Inflammatory macrophage (primary cell): ENCODE measurements at regions not wholly inside any gene's neighbourhood (a gene's known extent, or its start where the extent isn't known, plus 50 kb on each side); places are given as distances from the start of the nearest gene placed in this dataset.
A peak's percentile ranks its signal among the peaks of the same experiment; 100 is the strongest.

ENCODE experiments used
- DNase-seq, 2 donors: peaks; one replicate each; pipeline ENCODE4 v3.0.0-alpha.2; 2020 to 2022

DNA sequence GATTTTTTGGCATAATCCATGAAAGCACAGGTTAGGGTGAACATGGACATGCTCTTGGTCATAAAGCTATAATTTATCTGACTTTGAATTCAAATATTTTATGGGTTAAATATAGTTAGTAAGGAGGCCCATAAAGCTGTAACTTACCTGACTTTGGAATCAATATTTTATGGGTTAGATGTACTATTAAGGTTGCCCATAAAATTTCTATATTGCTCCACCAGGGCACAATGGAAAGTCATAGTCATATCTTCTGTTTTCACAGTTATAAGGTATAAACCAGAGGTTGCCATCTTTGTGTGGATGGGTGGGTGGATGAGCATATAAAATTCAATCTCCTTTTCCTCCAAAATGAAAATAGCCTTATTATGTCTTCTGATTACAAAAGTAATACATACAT lies 120.5 kb upstream of the ADAMTSL1 start:
- DNase-seq, result no peak

DNA sequence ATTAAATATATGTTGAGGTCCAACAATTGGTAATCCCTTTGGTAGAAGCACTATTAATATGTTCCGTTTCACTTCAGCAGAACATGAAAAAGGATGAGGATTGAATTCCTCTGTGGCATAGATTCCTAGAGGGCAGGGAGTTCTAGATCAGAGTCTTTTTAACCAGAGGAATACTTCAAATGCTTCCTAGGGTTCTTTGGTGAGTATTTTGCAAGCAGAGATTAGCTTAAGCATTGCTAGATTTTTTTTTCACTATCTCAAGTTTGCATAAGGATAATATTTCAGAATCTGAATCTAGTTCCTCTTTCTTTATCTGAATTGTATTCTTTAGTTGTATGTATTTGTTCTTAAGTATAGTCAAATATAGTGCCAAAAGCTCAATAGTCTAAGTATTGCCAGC lies 116.6 kb upstream of the ADAMTSL1 start:
- DNase-seq, result no peak

GRCh38 chr9:18358325-18358724 lies 115.6 kb upstream of the ADAMTSL1 start:
- DNase-seq, result no peak

DNA sequence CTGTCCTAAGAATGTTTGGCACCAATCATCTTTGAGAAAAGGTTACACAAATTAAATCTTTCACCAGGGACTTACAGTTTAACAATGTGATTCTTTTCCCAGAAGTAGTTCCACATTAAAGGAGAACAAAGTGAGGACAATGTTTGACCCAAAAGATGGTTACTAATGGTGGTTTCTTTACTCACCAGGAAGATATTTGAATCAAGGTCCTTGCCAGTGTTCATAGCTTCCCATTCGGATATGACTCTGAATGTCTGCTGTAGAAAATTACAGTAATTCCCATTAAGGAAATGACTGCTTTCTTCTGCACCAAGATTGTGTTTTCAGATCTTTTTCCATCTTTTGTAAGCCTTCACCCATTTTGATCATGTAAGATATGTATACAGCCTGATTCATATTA lies 114.6 kb upstream of the ADAMTSL1 start:
- no peak for DNase-seq

DNA sequence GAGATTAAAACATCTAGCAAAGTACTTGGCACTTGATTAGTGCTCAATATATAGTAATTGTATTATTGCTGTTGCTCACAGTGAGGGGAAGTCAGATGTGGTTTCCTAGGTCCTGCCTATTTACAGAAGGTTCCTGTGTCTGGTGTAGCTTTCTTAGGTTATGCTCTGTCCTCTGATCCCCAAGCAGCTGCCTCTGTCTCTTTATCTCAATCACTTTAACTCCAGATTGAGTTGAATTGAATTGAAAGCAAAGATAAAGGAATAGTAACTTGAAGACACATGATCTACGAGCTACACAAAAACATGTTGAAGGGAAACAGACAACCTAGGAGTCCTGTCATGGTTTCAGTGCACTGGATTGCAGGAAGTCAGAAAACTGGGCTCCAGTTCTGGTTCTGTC lies 113.9 kb upstream of the ADAMTSL1 start:
- DNase-seq, result no peak

- no peak for DNase-seq
Measured at GRCh38 chr9:18361646-18362045, 112.3 kb upstream of the ADAMTSL1 start.

GRCh38 chr9:18362166-18362565 lies 111.8 kb upstream of the ADAMTSL1 start:
- DNase-seq, result no peak

DNA sequence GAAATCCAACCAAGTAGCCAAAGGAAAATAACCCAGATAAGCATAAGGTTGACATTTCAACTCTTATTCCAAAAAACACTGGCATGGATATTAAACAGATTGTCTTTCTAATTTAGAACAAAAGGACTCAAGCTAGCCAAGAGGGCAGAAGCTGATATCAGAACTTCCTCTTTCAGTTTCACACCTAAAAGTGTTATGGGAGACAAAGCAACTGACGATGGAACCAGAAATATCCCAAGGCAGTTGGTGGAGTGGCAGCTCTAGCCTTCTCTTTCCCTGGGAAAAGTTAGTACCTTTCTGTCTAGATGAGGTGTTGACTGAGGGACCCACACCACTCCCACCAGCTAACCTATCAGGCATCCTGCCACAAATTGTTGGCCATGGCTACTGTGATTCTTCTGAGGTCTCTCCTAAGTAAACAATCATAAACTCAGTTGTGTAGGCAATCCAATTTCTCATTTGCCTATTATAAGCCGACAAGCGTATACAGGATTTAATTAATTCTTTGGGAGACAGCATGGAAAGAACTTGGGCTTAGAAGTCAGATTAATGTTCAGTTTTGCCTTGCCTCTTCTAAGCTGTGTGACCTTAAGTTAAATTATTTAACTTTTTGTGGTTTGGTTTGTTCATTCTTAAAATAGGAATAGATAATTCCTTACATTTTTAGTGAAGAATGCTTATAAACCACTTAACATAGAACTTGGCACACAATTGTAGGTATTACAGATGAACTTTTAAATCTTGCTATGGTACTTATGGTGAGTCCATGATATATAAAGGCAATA lies 110.9 kb upstream of the ADAMTSL1 start:
- DNase-seq, result peak in 1 of 2 donors; percentile 4

DNA sequence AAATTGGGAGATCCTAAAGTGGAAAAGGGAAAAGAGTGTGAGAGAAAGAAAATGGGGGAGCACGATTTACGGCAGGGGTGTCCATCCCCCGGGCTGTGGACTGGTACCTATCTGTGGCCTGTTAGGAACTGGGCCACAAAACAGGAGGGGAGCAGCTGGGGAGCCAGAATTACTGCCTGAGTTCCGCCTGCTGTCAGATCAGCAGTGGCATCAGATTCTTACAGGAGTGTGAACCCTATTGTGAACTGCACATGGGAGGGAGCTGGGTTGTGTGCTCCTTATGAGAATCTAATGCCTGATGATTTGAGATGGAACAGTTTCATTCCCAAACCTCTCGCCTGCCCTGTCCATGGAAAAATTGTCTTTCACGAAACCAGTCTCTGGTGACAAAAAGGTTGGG lies 108.3 kb upstream of the ADAMTSL1 start:
- DNase-seq, result no peak

DNA sequence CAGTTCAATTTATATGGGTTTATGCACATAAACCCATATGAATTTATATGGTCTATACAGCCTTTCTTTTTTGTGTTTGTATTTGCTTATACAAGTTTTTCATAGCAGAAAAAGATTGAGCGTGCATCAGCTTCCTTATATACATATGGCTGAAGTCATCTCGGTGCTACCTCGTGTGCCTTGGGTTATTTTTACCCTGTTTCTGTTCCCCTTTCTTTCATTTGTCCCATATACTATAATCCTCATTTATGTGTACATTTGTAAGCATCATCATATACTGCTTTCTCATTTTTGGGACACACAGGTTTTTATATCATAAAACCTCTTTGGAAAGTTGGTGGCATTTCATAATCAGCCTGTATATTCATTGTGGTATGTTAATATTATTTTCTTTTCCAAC lies 107.8 kb upstream of the ADAMTSL1 start:
- peak; percentile 16 to 20 for DNase-seq

DNA sequence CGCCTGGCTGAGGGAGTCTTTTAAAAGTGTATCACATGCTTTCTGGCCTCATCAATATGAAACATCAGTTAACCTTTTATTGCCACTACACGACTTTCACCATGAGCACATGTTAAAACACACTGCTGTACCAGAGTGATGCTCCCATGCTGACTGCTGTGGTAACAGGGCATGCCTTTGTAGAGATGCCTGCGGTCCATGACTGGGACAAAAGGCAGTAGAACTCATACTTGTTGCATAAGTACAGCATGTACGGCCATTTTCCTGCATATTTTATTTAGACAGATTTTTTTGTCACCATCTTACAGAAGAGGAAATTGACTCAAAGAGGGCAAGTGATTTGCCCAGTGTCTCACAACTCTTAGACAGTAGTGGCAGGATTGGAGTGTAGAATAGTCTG lies 105.7 kb upstream of the ADAMTSL1 start:
- DNase-seq, result no peak

DNA sequence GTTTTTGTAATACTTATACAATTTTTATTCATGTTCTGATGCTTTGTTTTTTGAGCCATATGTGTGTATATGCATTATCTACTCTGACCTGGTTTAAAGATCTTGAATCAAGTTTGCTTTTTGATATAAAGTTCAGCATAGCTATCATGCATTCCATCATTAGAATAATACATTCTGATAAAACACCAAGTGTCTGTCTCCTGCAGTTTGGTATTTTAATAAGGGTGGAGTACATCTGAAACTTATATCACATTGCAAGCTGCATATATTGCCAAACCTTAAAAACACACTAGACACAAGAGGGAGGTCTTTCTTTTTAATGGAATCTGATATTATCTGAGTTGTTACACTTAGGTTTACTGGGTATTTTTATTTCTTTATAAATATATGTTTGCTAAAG lies 102.8 kb upstream of the ADAMTSL1 start:
- DNase-seq, result no peak

DNA sequence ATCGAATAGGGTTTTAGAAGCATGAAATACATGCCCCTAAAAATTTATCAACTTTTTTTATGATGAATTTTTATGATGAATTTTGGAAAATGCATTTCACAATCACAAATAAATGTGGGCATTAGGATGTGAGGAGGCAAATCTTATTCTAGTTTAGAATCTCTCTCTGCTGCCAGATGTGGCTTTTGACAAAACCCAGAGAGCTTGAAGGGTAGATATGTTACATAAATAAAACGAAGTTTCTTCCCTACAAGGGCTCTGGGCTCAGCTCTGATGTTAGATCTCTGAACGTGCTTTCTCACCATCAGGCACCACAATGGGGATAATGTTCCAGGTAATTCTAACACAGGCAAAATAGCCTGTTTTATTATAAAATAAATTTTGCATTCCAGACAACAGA lies 102.3 kb upstream of the ADAMTSL1 start:
- DNase-seq, result no peak

- no peak for DNase-seq
Measured at GRCh38 chr9:18379073-18379811, 94.7 kb upstream of the ADAMTSL1 start.

DNA sequence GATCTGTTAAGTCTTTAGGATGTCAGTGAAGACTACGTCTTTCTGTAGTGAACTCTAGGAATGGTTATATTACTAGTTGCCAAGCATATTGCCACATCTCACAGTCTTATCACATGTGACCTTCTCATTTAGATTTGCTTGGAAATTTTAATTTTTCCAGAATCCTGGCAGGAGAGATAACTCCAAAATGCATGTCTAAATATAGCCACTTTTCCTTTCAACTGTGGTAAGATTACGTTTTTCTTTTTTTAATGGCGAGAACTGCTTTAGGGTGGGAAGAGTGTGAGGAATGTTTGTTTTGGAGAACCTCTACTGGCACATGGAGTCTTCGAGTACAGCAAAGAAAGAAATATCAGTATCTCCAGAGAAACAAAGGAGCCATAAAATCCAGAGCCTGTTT lies 91.7 kb upstream of the ADAMTSL1 start:
- DNase-seq, result no peak

GRCh38 chr9:18384066-18384465 lies 89.9 kb upstream of the ADAMTSL1 start:
- DNase-seq, result peak; percentile 37 to 40

GRCh38 chr9:18385696-18386490 lies 88.1 kb upstream of the ADAMTSL1 start:
- DNase-seq, result no peak

DNA sequence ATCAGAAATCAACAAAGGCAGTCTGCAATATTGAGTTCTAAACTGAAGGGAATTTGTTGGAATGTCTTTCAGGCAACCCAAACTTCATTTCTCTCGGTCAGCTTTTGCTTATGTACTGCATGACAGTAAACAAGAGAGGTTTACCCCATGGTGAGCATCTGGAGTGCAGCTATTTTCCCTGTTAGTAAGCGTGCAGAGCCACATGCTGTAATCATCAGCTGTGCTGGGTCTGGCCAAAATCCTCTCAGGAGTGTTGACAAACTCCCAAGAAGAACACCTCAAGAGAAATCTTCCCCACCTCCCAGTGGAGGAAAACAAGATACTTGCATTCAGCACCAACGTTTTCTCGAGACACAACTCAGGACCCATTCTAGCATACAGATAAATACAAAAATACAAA lies 83.6 kb upstream of the ADAMTSL1 start:
- no peak for DNase-seq

GRCh38 chr9:18393340-18394130 lies 80.4 kb upstream of the ADAMTSL1 start:
- DNase-seq, result peak; percentile 8 to 10

- DNase-seq, result no peak
Measured at GRCh38 chr9:18394847-18395351, 79.1 kb upstream of the ADAMTSL1 start.

DNA sequence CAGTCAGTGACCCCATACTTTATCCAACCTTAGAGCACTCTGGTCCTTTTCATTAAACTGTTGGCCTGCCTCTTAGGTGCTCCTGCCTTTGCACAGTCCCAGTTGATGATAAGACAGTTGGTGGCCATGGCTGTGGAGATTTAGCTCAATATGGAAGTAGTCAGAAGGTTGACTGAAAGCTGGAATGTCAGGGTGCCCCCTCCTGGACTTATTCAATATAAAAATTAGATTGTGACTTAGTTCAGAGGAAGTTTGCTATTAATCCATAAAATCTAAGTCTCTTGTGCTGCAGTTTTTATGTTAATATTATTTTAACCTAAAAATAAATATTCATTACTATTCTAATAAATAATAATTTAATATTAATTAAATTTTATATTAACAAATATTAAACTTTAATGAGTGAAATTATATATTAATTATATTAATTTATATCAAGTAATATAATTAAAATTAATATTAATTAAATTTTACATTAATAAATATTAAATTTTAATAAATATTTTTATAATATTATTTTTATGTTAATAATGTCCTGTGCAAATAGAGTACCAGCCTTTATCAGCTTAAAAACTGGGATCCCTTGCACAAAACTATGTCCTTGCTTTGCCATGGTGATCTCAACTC lies 77.7 kb upstream of the ADAMTSL1 start:
- peak; percentile 8 to 13 for DNase-seq

- DNase-seq, result no peak
Measured at GRCh38 chr9:18397076-18397475, 76.9 kb upstream of the ADAMTSL1 start.
